Natural killer cell (primary cell): ENCODE measurements at regions not wholly inside any gene's neighbourhood (a gene's known extent, or its start where the extent isn't known, plus 50 kb on each side); places are given as distances from the start of the nearest gene placed in this dataset.
A peak's percentile ranks its signal among the peaks of the same experiment; 100 is the strongest.

ENCODE experiments used
- ATAC-seq, 3 donors: fragments of 150-1000 bp in 2 of 3; fragments of 200-7000 bp in 1 of 3; cut with Tn5 transposase; 1 replicate in 1 of 3; 2 replicates in 2 of 3; pipeline ENCODE4 v1.10.0; 2021; ENCODE audit warnings: mild to moderate bottlenecking in 2 of 3, moderate library complexity in 2 of 3
- DNase-seq, 2 donors: peaks; one replicate each; pipeline versions ENCODE4 v3.0.0 to v3.0.0-alpha.2; 2013 to 2021; ENCODE audit warnings: mixed read lengths in 1 of 2
- H3K27ac ChIP-seq: one replicate; pipeline ENCODE4 v1.5.1; 2013; ENCODE audit warnings: mild to moderate bottlenecking, low read length
- H3K27me3 ChIP-seq: one replicate; pipeline ENCODE4 v1.6.1; 2013; ENCODE audit warnings: low read length; ENCODE audit not compliant: control insufficient read depth, insufficient read depth
- H3K36me3 ChIP-seq: one replicate; pipeline ENCODE4 v1.6.1; 2013; ENCODE audit warnings: low read length; ENCODE audit not compliant: control insufficient read depth, insufficient read depth
- H3K4me1 ChIP-seq: one replicate; pipeline ENCODE4 v1.6.1; 2013; ENCODE audit warnings: low read length; ENCODE audit not compliant: control insufficient read depth, insufficient read depth
- H3K4me3 ChIP-seq: one replicate; pipeline ENCODE4 v1.5.1; 2013; ENCODE audit warnings: low read length
- H3K9me3 ChIP-seq: one replicate; pipeline ENCODE4 v1.6.1; 2013; ENCODE audit warnings: low read length; ENCODE audit not compliant: control insufficient read depth, insufficient read depth
- H3K27ac Mint-ChIP-seq, 2 donors: one replicate each; pipeline ENCODE4 v1.8.0; 2022; ENCODE audit warnings: mild to moderate bottlenecking in 2 of 2, mixed read lengths in 2 of 2, moderate library complexity in 1 of 2
- H3K27me3 Mint-ChIP-seq, 2 donors: one replicate each; pipeline ENCODE4 v1.8.0; 2022; ENCODE audit warnings: low read depth in 2 of 2, mixed read lengths in 2 of 2
- H3K36me3 Mint-ChIP-seq: one replicate; pipeline ENCODE4 v1.8.0; 2022; ENCODE audit warnings: mixed read lengths
- H3K4me1 Mint-ChIP-seq, 2 donors: one replicate each; pipeline ENCODE4 v1.8.0; 2022; ENCODE audit warnings: mixed read lengths in 2 of 2
- H3K4me3 Mint-ChIP-seq: one replicate; pipeline ENCODE4 v1.8.0; 2022; ENCODE audit warnings: mild to moderate bottlenecking, moderate library complexity, mixed read lengths
- H3K9me3 Mint-ChIP-seq, 2 donors: one replicate each; pipeline ENCODE4 v1.8.0; 2022; ENCODE audit warnings: mixed read lengths in 2 of 2
- CTCF ChIP-seq: fragments of 200-600 bp; IDR thresholded peaks from one replicate; pipeline ENCODE4 v1.8.0; 2022; ENCODE audit warnings: antibody characterized with exemption
- WGBS: methylation state at CpG from one replicate; pipeline ENCODE4 v1.1.7; 2013; ENCODE audit warnings: missing lambda C conversion rate; ENCODE audit not compliant: insufficient coverage; 5-methylcytosine and 5-hydroxymethylcytosine counted together
- intact Hi-C: fragments of 100-400 bp; cut with micrococcal nuclease; formaldehyde crosslinking; loops from one replicate; pipeline ENCODE4 v1.14.2; 2022

DNA sequence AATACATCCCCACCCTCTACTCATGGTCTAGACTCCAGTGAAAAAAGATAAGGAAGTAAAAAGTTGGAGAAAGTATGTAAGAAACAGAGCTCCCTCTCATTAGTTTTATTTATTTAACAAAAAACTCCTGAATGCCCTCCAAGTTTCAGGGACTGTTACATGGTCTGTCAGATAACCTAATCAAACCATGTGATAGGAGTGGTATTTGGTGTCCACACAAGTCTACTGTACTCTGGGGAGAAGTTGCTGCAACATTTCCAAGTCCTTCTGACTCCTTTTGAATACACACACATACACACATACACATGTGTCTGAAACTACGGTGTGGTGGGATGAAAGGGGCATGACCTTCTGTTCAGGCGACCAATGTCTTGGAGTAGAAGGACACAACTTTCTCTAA is 320.0 kb downstream of the ADGRG6 start:
- H3K27ac ChIP-seq, result no peak overlapping the region
- H3K36me3 ChIP-seq, result no peaks in the 10 kb centered on the region
- H3K4me1 ChIP-seq, result no peaks in the 10 kb centered on the region
- no peak for TF ChIP-seq CTCF
- H3K4me1 Mint-ChIP-seq, result no peaks in the 10 kb centered on the region
- H3K27ac Mint-ChIP-seq, result no peak overlapping the region
- WGBS, result 100% methylated on average over 1 of the region's 2 CpGs
- no peak overlapping the region for H3K4me3 Mint-ChIP-seq
- H3K27me3 Mint-ChIP-seq, result peaks cover 4 to 7% of the 10 kb centered on the region in 2 donors
- H3K9me3 Mint-ChIP-seq, result no peaks in the 10 kb centered on the region
- DNase-seq, result no peak
- H3K36me3 Mint-ChIP-seq, result no peaks in the 10 kb centered on the region
- H3K27me3 ChIP-seq, result no peaks in the 10 kb centered on the region
- intact Hi-C loops, result no loop called here
- no peaks in the 10 kb centered on the region for H3K9me3 ChIP-seq
- ATAC-seq, result no peak
- no peak overlapping the region for H3K4me3 ChIP-seq

- H3K27me3 Mint-ChIP-seq, result peaks cover 0 to 7% of the 10 kb centered on the region in 2 donors
- H3K9me3 Mint-ChIP-seq, result no peaks in the 10 kb centered on the region
- no peak overlapping the region for H3K4me3 Mint-ChIP-seq
- H3K4me1 Mint-ChIP-seq, result no peaks in the 10 kb centered on the region
- intact Hi-C loops, result no loop called here
- no peak for TF ChIP-seq CTCF
- Histone ChIP-seq H3K4me3 (no peak overlapping the region), H3K9me3 (no peaks in the 10 kb centered on the region), H3K4me1 (no peaks in the 10 kb centered on the region), H3K27me3 (no peaks in the 10 kb centered on the region), H3K36me3 (no peaks in the 10 kb centered on the region), H3K27ac (no peak overlapping the region)
- no peak overlapping the region for H3K27ac Mint-ChIP-seq
- H3K36me3 Mint-ChIP-seq, result no peaks in the 10 kb centered on the region
- 100% methylated on average over 1 of the region's 2 CpGs for whole genome bisulfite sequencing
- no peak for ATAC-seq
- no peak for DNase-seq
Observed at GRCh38 chr6:142624978-142625715, 319.8 kb downstream of the HIVEP2 start.

GRCh38 chr6:142627474-142627873 is 317.5 kb downstream of the HIVEP2 start:
- Mint-ChIP-seq H3K27me3 (peaks cover 0 to 7% of the 10 kb centered on the region in 2 donors), H3K4me3 (no peak overlapping the region), H3K36me3 (no peaks in the 10 kb centered on the region), H3K9me3 (no peaks in the 10 kb centered on the region), H3K27ac (no peak overlapping the region), H3K4me1 (no peaks in the 10 kb centered on the region)
- 79% methylated on average over 2 of the region's 3 CpGs for WGBS
- ATAC-seq (no peak), DNase-seq (peak in 1 of 2 donors; percentile 24)
- H3K27me3 ChIP-seq, result no peaks in the 10 kb centered on the region
- no peak for TF ChIP-seq CTCF
- no peaks in the 10 kb centered on the region for H3K36me3 ChIP-seq
- H3K4me1 ChIP-seq, result no peaks in the 10 kb centered on the region
- no peak overlapping the region for H3K4me3 ChIP-seq
- H3K27ac ChIP-seq, result no peak overlapping the region
- H3K9me3 ChIP-seq, result no peaks in the 10 kb centered on the region
- intact Hi-C loops, result no loop called here
